Endothelial cell of umbilical vein (primary cell): ENCODE measurements at regions not wholly inside any gene's neighbourhood (a gene's known extent, or its start where the extent isn't known, plus 50 kb on each side); places are given as distances from the start of the nearest gene placed in this dataset.

ENCODE experiments used
- BruUV-seq: library from RNA; stranded (reverse); fragments of 400-500 nt; replicated peaks from 2 replicates; lab custom pipeline; 2021; lab: Mats Ljungman, UMichigan
- CTCF ChIA-PET: fragments of 300-600, 350-600 bp; sonication (Branson Sonifier 250); formaldehyde crosslinking; loops from one replicate; lab custom pipeline; 2021; ENCODE audit warnings: antibody characterized with exemption, inconsistent platforms; lab: Charles Lee
- POLR2A ChIA-PET: fragments of 300-600, 350-600 bp; sonication (Branson Sonifier 250); formaldehyde crosslinking; loops from one replicate; lab custom pipeline; 2021; ENCODE audit warnings: antibody characterized with exemption, inconsistent platforms; lab: Charles Lee
- DNase-seq: peaks from one replicate; pipeline ENCODE4 v3.0.0-alpha.2; 2011; ENCODE audit warnings: low read depth, low spot score
- FAIRE-seq: peaks from 2 replicates; lab custom pipeline; 2011; peaks lifted over from hg19 to GRCh38; lab: Jason Lieb, UNC
- H2AFZ ChIP-seq: 2 replicates; pipeline ENCODE4 v1.6.0; 2012; ENCODE audit warnings: low read depth, low read length, control low read depth, inconsistent platforms
- H3K27ac ChIP-seq: 2 replicates; pipeline ENCODE4 v1.5.1; 2011; ENCODE audit warnings: low read depth, mild to moderate bottlenecking, control low read depth, low read length, moderate library complexity; ENCODE audit not compliant: insufficient read depth
- H3K27me3 ChIP-seq, 2 experiments: 2 replicates each; pipeline versions ENCODE4 v1.6.0 to v1.6.1; 2011; ENCODE audit warnings: low read length in 2 of 2, mixed read lengths in 1 of 2; ENCODE audit not compliant: control insufficient read depth in 2 of 2, insufficient read depth in 2 of 2
- H3K36me3 ChIP-seq, 2 experiments: 2 replicates in 1 of 2; 3 replicates in 1 of 2; pipeline ENCODE4 v1.5.1; 2011; ENCODE audit warnings: low read length in 2 of 2, mild to moderate bottlenecking in 1 of 2, moderate library complexity in 1 of 2; ENCODE audit not compliant: control insufficient read depth in 2 of 2, insufficient read depth in 2 of 2; ENCODE audit errors: extremely low read depth in 1 of 2
- H3K4me1 ChIP-seq: 3 replicates; pipeline ENCODE4 v1.5.1; 2011; ENCODE audit warnings: mild to moderate bottlenecking, low read length; ENCODE audit not compliant: control insufficient read depth, insufficient read depth; ENCODE audit errors: extremely low read depth
- H3K4me2 ChIP-seq: 2 replicates; pipeline ENCODE4 v1.6.1; 2011; ENCODE audit warnings: low read length, control low read depth, mixed read lengths; ENCODE audit not compliant: insufficient read depth
- H3K4me3 ChIP-seq, 3 experiments: fragments of 200-600 bp in 1 of 3; sonication (generic), shearing (Covaris generic) in 1 of 3; replicated peaks in 1 of 3; 2 replicates each; pipeline ENCODE4 v1.5.1; 2011 to 2016; ENCODE audit warnings: control low read depth in 3 of 3, low read length in 3 of 3, mild to moderate bottlenecking in 2 of 3, inconsistent platforms in 1 of 3, low read depth in 1 of 3, moderate library complexity in 1 of 3; ENCODE audit not compliant: insufficient read depth in 1 of 3
- H3K79me2 ChIP-seq: 2 replicates; pipeline ENCODE4 v1.6.0; 2012; ENCODE audit warnings: low read length, inconsistent platforms; ENCODE audit not compliant: control insufficient read depth, insufficient read depth
- H3K9ac ChIP-seq: replicated peaks from 2 replicates; pipeline ENCODE3; 2011; ENCODE audit warnings: low read length, control low read depth; ENCODE audit not compliant: insufficient read depth; ENCODE audit errors: extremely low read depth
- H3K9me1 ChIP-seq: replicated peaks from 3 replicates; pipeline ENCODE4 v1.6.0; 2011; ENCODE audit warnings: mild to moderate bottlenecking, low read length; ENCODE audit not compliant: control insufficient read depth, insufficient read depth; ENCODE audit errors: extremely low read depth
- H3K9me3 ChIP-seq: replicated peaks from 2 replicates; pipeline ENCODE4 v1.5.1; 2012; ENCODE audit warnings: low read length, inconsistent platforms; ENCODE audit not compliant: control insufficient read depth, insufficient read depth
- H4K20me1 ChIP-seq: replicated peaks from 2 replicates; pipeline ENCODE3; 2011; ENCODE audit warnings: mild to moderate bottlenecking, low read length; ENCODE audit not compliant: control insufficient read depth, insufficient read depth; ENCODE audit errors: extremely low read depth
- CTCF ChIP-seq, 2 donors: IDR thresholded peaks; 1 replicate in 1 of 2; 2 replicates in 1 of 2; pipeline ENCODE4 v1.5.1; 2011; ENCODE audit warnings: low read length in 2 of 2, mild to moderate bottlenecking in 2 of 2, moderate library complexity in 2 of 2, control low read depth in 1 of 2, inconsistent platforms in 1 of 2, low read depth in 1 of 2; ENCODE audit not compliant: insufficient read depth in 1 of 2; ENCODE audit errors: extremely low read depth in 1 of 2
- EZH2 ChIP-seq: IDR thresholded peaks from 2 replicates; pipeline ENCODE4 v1.6.1; 2012; ENCODE audit warnings: borderline replicate concordance, low read depth, mild to moderate bottlenecking, moderate library complexity, low read length, inconsistent platforms; ENCODE audit not compliant: severe bottlenecking
- FOS ChIP-seq: IDR thresholded peaks from 2 replicates; pipeline ENCODE4 v1.6.1; 2011; ENCODE audit warnings: mild to moderate bottlenecking, low read length, moderate library complexity, borderline replicate concordance; ENCODE audit not compliant: insufficient read depth
- GATA2 ChIP-seq: IDR thresholded peaks from 2 replicates; pipeline ENCODE4 v1.7.0; 2011; ENCODE audit warnings: low read depth, mild to moderate bottlenecking, moderate library complexity, mixed read lengths, low read length; ENCODE audit not compliant: insufficient read length, insufficient read depth
- MAX ChIP-seq: IDR thresholded peaks from 2 replicates; pipeline ENCODE4 v1.6.1; 2011; ENCODE audit not compliant: insufficient read depth, insufficient read length
- MYC ChIP-seq: IDR thresholded peaks from one replicate; pipeline ENCODE4 v1.6.1; 2011; ENCODE audit warnings: mild to moderate bottlenecking, low read depth, low read length
- POLR2A ChIP-seq: IDR thresholded peaks from 2 replicates; pipeline ENCODE4 v1.6.1; 2012; ENCODE audit warnings: low read depth, mild to moderate bottlenecking, control low read depth, low read length
- POLR2AphosphoS5 ChIP-seq: IDR thresholded peaks from 2 replicates; pipeline ENCODE4 v1.6.1; 2012; ENCODE audit warnings: low read depth, mild to moderate bottlenecking, control low read depth, low read length, moderate library complexity; ENCODE audit not compliant: insufficient read depth
- dilution Hi-C: fragments of 300-500 bp; cut with MboI; formaldehyde crosslinking; loops from one replicate; pipeline ENCODE4 v1.15.0; 2019; ENCODE audit warnings: low sequenced_read_pairs; ENCODE audit not compliant: extremely low pct_ligation_motif_present
- intact Hi-C: fragments of 100-400 bp; cut with micrococcal nuclease; formaldehyde crosslinking; loops from one replicate; pipeline ENCODE4 v1.10.0; 2022

DNA sequence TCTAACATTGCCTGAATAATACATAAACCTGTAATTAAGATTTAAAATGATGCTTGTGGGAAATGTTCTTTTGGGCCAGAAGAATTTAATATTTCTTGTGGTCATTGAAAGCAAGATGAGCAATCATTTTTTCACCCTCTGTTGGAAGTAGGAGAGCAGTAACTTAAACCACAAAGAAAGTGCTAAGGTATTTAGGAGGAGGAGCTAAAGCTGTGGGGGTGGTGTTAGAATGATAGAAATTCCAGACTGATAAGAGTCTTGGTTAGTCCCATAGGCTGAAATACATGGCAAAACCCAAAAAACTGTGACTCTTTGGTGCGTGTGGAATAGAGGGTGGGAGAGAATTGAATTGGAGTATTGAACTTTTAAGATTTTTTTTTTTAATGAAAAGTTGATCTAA, 247.0 kb downstream of the YTHDC2 start:
- H3K27ac ChIP-seq = no peak overlapping the region
- no peaks in the 10 kb centered on the region for H3K4me1 ChIP-seq
- no TSS peak for BruUV-seq
- ChIA-PET POLR2A (no interaction called here), CTCF (no interaction called here)
- H3K4me2 ChIP-seq = no peak overlapping the region
- H3K27me3 ChIP-seq = peaks cover 0 to 3% of the 10 kb centered on the region in 2 experiments
- TF ChIP-seq MAX (no peak), CTCF (IDR thresholded peaks at IDR 0.05; ENCODE audit: extremely low read depth in 1 of 2, insufficient read depth in 1 of 2, low read depth in 1 of 2, low read length in 2 of 2) (no peak), POLR2A (no peak), FOS (no peak), EZH2 (no peak), POLR2AphosphoS5 (no peak)
- FAIRE-seq (no peak), DNase-seq (no peak)
- no peak overlapping the region for H3K9ac ChIP-seq
- no peaks in the 10 kb centered on the region for H3K9me1 ChIP-seq
- no peak overlapping the region for H3K4me3 ChIP-seq
- no peaks in the 10 kb centered on the region for H3K36me3 ChIP-seq
- H3K79me2 ChIP-seq = no peaks in the 10 kb centered on the region
- dilution Hi-C loops = no loop called here
- intact Hi-C loops = no loop called here
- no peaks in the 10 kb centered on the region for H3K9me3 ChIP-seq
- no peaks in the 10 kb centered on the region for H4K20me1 ChIP-seq
- no peak overlapping the region for H2AFZ ChIP-seq

DNA sequence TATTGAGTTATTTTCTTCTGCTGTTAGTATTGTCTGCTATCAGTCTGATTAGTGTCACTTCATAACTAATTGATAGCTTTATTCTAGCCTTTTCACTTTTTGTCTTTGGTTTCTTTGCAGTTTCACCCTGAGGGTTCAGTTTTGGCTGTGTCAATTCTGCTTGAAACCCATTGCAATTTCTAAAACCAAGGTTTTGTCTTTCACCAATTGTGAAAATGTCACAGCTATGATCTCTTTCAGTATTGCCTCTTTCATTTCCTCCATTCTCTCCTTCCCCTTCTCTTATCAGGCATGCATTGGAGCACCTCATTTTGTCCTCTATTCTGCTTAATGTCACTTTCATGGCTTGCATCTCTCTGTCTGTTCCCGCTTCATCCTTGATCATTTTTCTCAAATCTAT, 248.1 kb downstream of the YTHDC2 start:
- no peak overlapping the region for H3K4me2 ChIP-seq
- DNase-seq (no peak), FAIRE-seq (no peak)
- CTCF ChIA-PET = no interaction called here
- TF ChIP-seq GATA2 = no peak
- TF ChIP-seq MYC = no peak
- no peak for TF ChIP-seq POLR2AphosphoS5
- BruUV-seq = no TSS peak
- no peaks in the 10 kb centered on the region for H3K9me1 ChIP-seq
- H3K27me3 ChIP-seq = peaks cover 0 to 3% of the 10 kb centered on the region in 2 experiments
- dilution Hi-C loops = no loop called here
- H2AFZ ChIP-seq = no peak overlapping the region
- no peaks in the 10 kb centered on the region for H3K79me2 ChIP-seq
- H3K4me1 ChIP-seq = no peaks in the 10 kb centered on the region
- H4K20me1 ChIP-seq = no peaks in the 10 kb centered on the region
- H3K27ac ChIP-seq = no peak overlapping the region
- no peaks in the 10 kb centered on the region for H3K36me3 ChIP-seq
- POLR2A ChIA-PET = no interaction called here
- no peak overlapping the region for H3K4me3 ChIP-seq
- no peak overlapping the region for H3K9ac ChIP-seq
- intact Hi-C loops = no loop called here
- no peaks in the 10 kb centered on the region for H3K9me3 ChIP-seq
